HG02885 (cell line): ENCODE measurements at regions not wholly inside any gene's neighbourhood (a gene's known extent, or its start where the extent isn't known, plus 50 kb on each side); places are given as distances from the start of the nearest gene placed in this dataset.

Experiments
- ATAC-seq: cut with Tn5 transposase; IDR thresholded peaks from one replicate; pipeline ENCODE4 v1.9.1; 2021; ENCODE audit warnings: mild to moderate bottlenecking; ENCODE audit not compliant: unreplicated experiment, poor library complexity

DNA sequence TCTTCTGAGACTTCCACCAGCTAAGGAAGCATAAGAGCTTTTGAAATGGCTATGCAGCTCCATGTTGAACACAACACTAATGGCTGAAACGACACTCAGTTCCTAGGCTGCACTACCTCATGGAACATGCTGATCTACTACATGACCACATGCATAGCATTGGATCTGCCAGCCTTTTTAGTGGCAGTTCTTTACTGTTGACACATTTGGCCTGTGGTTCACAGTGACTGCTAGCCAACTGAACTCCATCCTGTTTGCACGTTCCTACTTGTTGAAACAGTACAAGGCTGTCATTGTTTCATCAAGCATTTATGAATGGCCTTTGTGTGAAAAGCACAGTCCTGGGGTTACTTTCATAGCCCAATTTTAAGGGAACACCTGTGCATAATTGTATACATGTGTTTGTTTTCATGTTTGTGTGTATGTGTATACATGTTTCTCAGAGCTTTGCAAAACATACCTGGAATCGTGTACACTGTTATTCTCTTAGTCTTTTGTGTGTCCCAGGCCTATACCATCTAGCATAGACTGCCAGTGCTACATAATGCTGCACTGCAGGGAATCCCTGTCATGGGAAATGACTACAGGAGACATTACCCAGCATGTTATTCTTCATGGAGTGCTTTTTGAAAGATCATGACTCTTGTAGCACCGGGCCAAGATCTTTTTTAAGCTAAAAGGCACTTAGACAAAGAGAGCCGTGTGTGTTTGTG lies 179.6 kb upstream of the ESRRG start:
- no peak for ATAC-seq

GRCh38 chr1:216900116-216900620 lies 176.9 kb upstream of the ESRRG start:
- ATAC-seq = no peak

DNA sequence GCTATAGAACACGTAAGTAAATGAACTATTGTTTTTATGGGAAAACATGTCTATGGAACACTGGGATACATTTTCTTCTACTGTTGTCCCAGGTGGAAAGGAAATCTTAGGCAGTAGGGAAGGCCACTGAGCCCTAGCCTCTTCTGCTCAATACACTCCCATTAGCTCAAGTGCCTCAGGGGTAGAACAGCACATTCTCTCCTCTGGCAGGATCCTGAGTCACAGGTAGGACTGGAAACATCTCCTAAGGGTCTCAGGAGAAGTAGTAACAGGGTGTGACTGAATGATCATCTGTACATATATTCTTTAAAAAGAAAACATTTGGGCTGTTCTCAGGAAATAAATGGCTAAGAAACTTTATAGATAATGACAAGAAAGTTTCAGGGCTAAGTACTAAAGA lies 175.6 kb upstream of the ESRRG start:
- no peak for ATAC-seq

DNA sequence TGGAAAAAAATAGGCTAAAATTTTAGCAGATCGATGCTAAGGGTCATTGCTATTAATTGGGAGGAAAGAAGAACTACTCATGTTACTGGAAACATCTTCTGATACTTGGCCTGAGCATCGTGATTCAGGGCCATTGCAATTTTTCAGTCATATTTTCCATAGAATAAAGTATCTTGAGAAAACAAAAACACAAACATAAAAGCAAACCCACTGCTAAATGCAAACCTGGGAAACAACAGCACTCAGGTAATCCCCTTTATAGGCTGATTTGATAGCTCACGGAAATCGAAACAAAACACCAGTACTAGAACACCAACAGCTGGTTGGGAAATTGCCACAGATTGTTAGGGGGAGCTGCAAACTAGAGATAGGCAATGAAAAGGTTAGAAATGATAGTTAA lies 172.9 kb upstream of the ESRRG start:
- no peak for ATAC-seq

DNA sequence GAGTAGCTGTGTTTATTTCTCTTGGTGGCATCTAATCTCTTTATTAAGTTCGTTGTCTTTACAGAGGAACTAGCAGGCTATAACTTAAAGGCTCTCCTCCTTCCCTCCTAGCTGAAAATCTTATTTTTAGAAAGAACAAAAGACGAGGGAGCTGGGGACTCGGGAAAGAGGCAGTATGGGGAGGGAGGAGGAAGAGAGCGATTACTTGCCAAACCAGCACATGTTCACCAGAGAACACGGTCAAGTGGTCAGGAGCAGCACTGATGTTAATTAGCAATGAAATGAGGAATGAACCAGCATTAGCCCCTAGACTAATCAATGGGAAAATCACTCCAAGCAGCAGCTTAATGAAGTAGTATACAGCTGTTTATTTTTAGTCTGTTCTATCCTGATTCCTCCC lies 171.3 kb upstream of the ESRRG start:
- no peak for ATAC-seq

GRCh38 chr1:216892581-216893160 lies 169.4 kb upstream of the ESRRG start:
- ATAC-seq = no peak

DNA sequence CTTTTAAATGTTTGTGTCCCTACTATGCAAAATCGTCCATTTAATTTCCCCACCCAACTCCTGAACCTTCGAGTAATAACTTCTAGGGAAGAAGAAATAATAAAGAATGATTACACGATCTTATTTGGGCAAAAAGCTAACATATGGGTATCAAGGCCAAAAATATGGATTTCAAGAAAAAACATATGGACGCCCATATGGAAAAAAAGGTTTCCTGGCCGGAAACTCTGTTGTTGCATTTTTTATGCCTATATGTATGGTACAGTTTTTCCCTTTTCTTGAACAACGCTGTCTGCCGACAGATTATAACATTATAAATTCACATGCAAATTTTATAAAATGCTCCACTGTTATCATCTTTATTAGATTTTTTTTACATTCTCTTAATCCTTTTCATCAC lies 167.6 kb upstream of the ESRRG start:
- ATAC-seq = no peak

DNA sequence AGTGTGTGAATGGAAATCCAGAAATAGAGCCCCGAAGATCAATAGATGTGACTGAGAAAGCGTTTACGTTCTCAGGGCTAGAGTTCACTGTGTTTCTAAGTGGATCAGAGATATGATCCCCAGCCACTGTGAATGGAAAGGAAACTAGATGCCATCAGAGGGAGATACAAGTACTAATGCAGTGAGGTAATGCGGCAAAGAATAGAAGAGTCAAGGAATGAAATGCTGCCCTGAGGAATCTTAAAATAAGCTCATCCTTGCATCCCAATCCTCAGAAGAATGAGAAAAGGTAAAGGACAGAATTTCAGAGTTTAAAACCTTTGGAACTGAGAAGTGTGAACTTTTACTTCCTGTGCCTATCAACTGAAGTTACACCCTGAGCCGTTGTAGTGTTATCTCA lies 165.5 kb upstream of the ESRRG start:
- ATAC-seq = no peak

- no peak for ATAC-seq
Measured at GRCh38 chr1:216887032-216887431, 163.8 kb upstream of the ESRRG start.

GRCh38 chr1:216884614-216885229 lies 161.5 kb upstream of the ESRRG start:
- ATAC-seq = no peak

GRCh38 chr1:216883518-216883917 lies 160.3 kb upstream of the ESRRG start:
- ATAC-seq = no peak

GRCh38 chr1:216881695-216882094 lies 158.5 kb upstream of the ESRRG start:
- ATAC-seq = no peak

- no peak for ATAC-seq
Measured at GRCh38 chr1:216866714-216867113, 143.5 kb upstream of the ESRRG start.

DNA sequence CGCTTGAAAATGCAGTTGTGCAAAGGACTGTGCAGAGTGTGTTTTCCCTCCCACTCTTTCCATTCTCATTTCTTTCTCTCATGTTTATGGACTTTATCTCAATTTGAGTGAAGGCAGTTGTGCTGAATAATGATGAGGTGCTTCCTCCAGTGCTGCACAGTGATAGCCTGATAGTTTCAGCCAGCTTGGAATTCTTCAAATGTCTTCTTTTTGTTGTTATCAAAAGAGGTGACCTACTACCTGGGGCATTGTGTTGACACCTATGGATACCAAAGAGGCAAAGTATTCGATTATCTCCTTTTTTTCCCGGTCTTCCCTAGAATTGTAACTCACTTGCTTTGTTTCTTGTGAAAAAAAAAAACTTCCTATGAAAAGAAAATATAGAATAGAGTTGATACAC lies 132.6 kb upstream of the ESRRG start:
- ATAC-seq = no peak

GRCh38 chr1:216854836-216855484 lies 131.7 kb upstream of the ESRRG start:
- ATAC-seq = no peak

GRCh38 chr1:216851073-216851472 lies 127.8 kb upstream of the ESRRG start:
- peak; percentile 60 for ATAC-seq

DNA sequence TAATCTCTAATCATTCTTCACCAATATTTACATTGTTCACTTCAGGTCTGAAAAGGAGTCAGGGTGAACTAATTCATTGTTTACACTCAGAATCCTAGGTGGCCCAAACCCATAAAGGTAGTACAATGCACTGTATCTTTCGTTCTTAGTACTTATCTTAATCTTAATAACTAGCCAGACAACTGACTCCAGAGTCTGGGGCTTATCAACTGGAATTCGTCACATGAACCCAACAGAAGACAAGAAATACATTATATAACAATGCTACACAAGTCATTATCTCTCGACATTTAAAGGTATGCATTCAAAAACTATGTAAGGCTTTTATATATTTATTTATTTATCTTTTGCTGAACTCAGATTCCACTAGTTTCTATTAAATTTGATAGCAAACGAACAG lies 125.9 kb upstream of the ESRRG start:
- no peak for ATAC-seq

DNA sequence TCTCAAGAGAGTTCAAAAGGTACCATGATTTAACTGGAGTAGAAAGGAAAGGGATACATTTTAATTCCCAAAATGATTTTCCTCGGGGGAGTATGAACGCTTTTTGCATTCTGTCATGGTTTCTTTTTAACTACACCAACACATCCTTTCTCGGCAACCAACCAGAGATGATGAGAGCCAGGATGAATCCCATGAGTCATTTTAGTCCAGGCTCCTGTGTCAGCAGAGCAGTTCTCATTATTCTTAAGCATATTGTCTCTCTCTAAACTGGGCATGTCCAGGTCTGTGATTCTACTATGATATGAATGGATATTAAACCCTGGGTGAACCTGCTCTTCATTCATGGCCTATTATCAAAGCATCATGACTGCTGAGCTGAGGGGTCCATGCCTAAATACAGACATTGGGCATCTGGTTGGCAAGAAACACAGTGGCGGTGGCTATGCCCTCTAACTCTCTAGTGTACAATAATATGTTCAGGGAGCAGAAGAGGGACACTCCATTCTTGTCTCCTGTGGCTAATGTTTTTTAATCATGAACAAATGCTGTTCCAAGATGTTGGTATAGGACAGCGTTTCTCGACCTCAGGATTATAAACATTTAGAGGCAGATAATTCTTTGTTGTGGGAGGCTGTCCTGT lies 124.3 kb upstream of the ESRRG start:
- no peak for ATAC-seq

GRCh38 chr1:216846339-216846738 lies 123.1 kb upstream of the ESRRG start:
- ATAC-seq = no peak

DNA sequence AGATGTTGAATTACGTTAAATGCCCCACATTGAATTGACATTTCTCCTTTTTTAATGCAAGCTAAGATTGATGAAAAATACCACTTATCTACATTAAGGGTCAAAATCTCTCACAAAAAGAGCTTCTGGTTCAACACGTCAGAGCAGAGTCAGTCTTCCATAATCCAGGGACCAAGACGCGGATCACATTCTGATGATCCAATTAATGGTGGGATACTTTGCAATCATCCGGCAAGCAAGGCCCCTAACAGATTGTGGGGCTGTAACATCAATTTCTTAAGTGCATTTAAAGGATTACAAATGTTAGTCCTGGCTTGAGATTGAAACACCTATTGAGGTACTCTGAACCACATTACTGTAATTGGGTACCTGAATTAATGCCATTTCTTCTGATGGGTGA lies 120.2 kb upstream of the ESRRG start:
- ATAC-seq = no peak

GRCh38 chr1:216841165-216841564 lies 117.9 kb upstream of the ESRRG start:
- no peak for ATAC-seq
